ENCODE measurements at regions not wholly inside any gene's neighbourhood (a gene's known extent, or its start where the extent isn't known, plus 50 kb on each side); places are given as distances from the start of the nearest gene placed in this dataset.

GRCh38 chr3:14299767-14300166 lies 102.6 kb upstream of the SLC6A6 start:
- no peaks in the 10 kb centered on the region for H3K36me3 ChIP-seq
- no peaks in the 10 kb centered on the region for H3K36me3 Mint-ChIP-seq
- H3K27ac ChIP-seq: no peak overlapping the region
- H3K4me1 Mint-ChIP-seq: peaks cover 13% of the 10 kb centered on the region
- H3K27me3 ChIP-seq: no peaks in the 10 kb centered on the region
- no peaks in the 10 kb centered on the region for H3F3A ChIP-seq (ENCODE audit: low read depth)
- H3K4me3 ChIP-seq: no peak overlapping the region
- H3K27me3 Mint-ChIP-seq (ENCODE audit: insufficient read depth, low read depth): peaks cover 7% of the 10 kb centered on the region
- no peak overlapping the region for H3K9ac ChIP-seq
- H3K9me3 ChIP-seq (ENCODE audit: low read depth): no peaks in the 10 kb centered on the region
- H3K79me2 ChIP-seq (ENCODE audit: low read depth): no peaks in the 10 kb centered on the region
- H3K4me1 ChIP-seq: no peaks in the 10 kb centered on the region
- no peaks in the 10 kb centered on the region for H4K20me1 ChIP-seq (ENCODE audit: low read depth)
- H3K9me3 Mint-ChIP-seq: peaks cover 2% of the 10 kb centered on the region
- no peak for TF ChIP-seq CTCF (IDR thresholded peaks at IDR 0.05)
- TF ChIP-seq EZH2phosphoT487 (IDR thresholded peaks at IDR 0.05): no peak
- TF ChIP-seq EZH2 (IDR thresholded peaks at IDR 0.05): no peak
- DNase-seq (ENCODE audit: low spot score): no peak
- no peak overlapping the region for H2AFZ ChIP-seq (replicated peaks)
- no peak overlapping the region for H3K27ac Mint-ChIP-seq
- no peak overlapping the region for H3K4me3 Mint-ChIP-seq
- no peak overlapping the region for H3K4me2 ChIP-seq

DNA sequence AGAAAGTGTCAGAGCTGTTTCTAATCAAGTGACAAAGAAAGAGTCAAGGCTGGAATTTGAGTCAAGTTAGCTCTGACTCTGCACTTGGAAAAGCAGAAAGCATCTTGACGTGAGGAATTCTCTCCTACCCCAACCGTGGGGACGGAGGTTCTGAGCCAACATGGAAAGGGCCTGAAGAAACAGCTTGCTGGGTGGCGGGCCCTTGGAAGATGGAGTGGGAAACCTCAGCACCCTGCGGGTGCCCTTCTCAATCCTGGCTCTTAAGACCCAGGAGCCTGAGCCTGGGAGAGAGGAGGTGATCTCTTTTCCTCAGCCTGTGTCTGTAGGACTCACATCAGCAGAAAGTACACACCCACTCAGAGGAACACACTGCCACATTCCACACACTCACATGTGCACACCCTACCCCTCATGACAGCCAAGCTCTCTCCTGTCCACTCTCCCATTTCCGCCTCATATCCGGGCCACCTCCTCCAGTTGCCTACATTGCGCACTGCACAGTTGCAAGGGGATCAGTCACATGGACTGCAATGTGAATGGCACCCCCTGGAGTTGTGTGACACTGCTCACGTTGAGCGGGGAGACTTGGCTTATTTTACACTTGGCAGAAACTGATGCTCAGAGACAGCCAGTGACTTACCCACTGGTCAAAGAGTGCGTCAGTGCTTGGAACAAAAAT lies 101.5 kb upstream of the SLC6A6 start:
- Mint-ChIP-seq H3K27ac (no peak overlapping the region), H3K9me3 (no peaks in the 10 kb centered on the region), H3K4me3 (no peak overlapping the region), H3K36me3 (no peaks in the 10 kb centered on the region), H3K27me3 (ENCODE audit: insufficient read depth, low read depth) (peaks cover 7% of the 10 kb centered on the region), H3K4me1 (peaks cover 16% of the 10 kb centered on the region)
- H3K9me3 ChIP-seq (ENCODE audit: low read depth): no peaks in the 10 kb centered on the region
- no peaks in the 10 kb centered on the region for H3F3A ChIP-seq (ENCODE audit: low read depth)
- no peaks in the 10 kb centered on the region for H4K20me1 ChIP-seq (ENCODE audit: low read depth)
- H3K79me2 ChIP-seq (ENCODE audit: low read depth): no peaks in the 10 kb centered on the region
- H3K27ac ChIP-seq: no peak overlapping the region
- H3K27me3 ChIP-seq: no peaks in the 10 kb centered on the region
- H3K4me2 ChIP-seq: no peak overlapping the region
- DNase-seq (ENCODE audit: low spot score): no peak
- H2AFZ ChIP-seq (replicated peaks): no peak overlapping the region
- no peaks in the 10 kb centered on the region for H3K36me3 ChIP-seq
- no peak overlapping the region for H3K4me3 ChIP-seq
- no peaks in the 10 kb centered on the region for H3K4me1 ChIP-seq
- H3K9ac ChIP-seq: no peak overlapping the region
- TF ChIP-seq EZH2 (IDR thresholded peaks at IDR 0.05): no peak
- TF ChIP-seq EZH2phosphoT487 (IDR thresholded peaks at IDR 0.05): no peak
- no peak for TF ChIP-seq CTCF (IDR thresholded peaks at IDR 0.05)

GRCh38 chr3:14301558-14301957 lies 100.8 kb upstream of the SLC6A6 start:
- H3K4me3 ChIP-seq: no peak overlapping the region
- no peaks in the 10 kb centered on the region for H3K79me2 ChIP-seq (ENCODE audit: low read depth)
- Mint-ChIP-seq H3K4me1 (peaks cover 18% of the 10 kb centered on the region), H3K27me3 (ENCODE audit: insufficient read depth, low read depth) (peaks cover 9% of the 10 kb centered on the region), H3K9me3 (no peaks in the 10 kb centered on the region), H3K27ac (no peak overlapping the region), H3K36me3 (no peaks in the 10 kb centered on the region), H3K4me3 (no peak overlapping the region)
- no peak overlapping the region for H3K4me2 ChIP-seq
- H3K9ac ChIP-seq: no peak overlapping the region
- H3K27ac ChIP-seq: no peak overlapping the region
- no peaks in the 10 kb centered on the region for H4K20me1 ChIP-seq (ENCODE audit: low read depth)
- no peak overlapping the region for H2AFZ ChIP-seq (replicated peaks)
- no peak for DNase-seq (ENCODE audit: low spot score)
- H3F3A ChIP-seq (ENCODE audit: low read depth): no peaks in the 10 kb centered on the region
- no peak for TF ChIP-seq CTCF (IDR thresholded peaks at IDR 0.05)
- no peak for TF ChIP-seq EZH2 (IDR thresholded peaks at IDR 0.05)
- no peak for TF ChIP-seq EZH2phosphoT487 (IDR thresholded peaks at IDR 0.05)
- no peaks in the 10 kb centered on the region for H3K27me3 ChIP-seq
- H3K4me1 ChIP-seq: no peaks in the 10 kb centered on the region
- H3K36me3 ChIP-seq: no peaks in the 10 kb centered on the region
- H3K9me3 ChIP-seq (ENCODE audit: low read depth): no peaks in the 10 kb centered on the region
